Subcutaneous abdominal adipose tissue (tissue), 5 donors: ENCODE measurements at regions not wholly inside any gene's neighbourhood (a gene's known extent, or its start where the extent isn't known, plus 50 kb on each side); places are given as distances from the start of the nearest gene placed in this dataset.

Source experiments
- H3K27ac ChIP-seq: one replicate; pipeline ENCODE4 v1.7.0; 2013; ENCODE audit warnings: low read depth, mild to moderate bottlenecking, inconsistent platforms, low read length, moderate library complexity
- H3K27me3 ChIP-seq, 5 donors: one replicate each; pipeline ENCODE4 v1.7.0; 2013; ENCODE audit warnings: low read length in 5 of 5, inconsistent platforms in 1 of 5; ENCODE audit not compliant: control insufficient read depth in 5 of 5, insufficient read depth in 4 of 5
- H3K36me3 ChIP-seq, 5 donors: one replicate each; pipeline ENCODE4 v1.7.0; 2013; ENCODE audit warnings: low read length in 5 of 5; ENCODE audit not compliant: control insufficient read depth in 5 of 5, insufficient read depth in 5 of 5
- H3K4me1 ChIP-seq, 5 donors: one replicate each; pipeline ENCODE4 v1.7.0; 2013; ENCODE audit warnings: low read length in 5 of 5, mild to moderate bottlenecking in 3 of 5, moderate library complexity in 1 of 5; ENCODE audit not compliant: control insufficient read depth in 5 of 5, insufficient read depth in 5 of 5
- H3K4me3 ChIP-seq, 5 donors: one replicate each; pipeline ENCODE4 v1.7.0; 2013; ENCODE audit warnings: low read length in 5 of 5, low read depth in 1 of 5
- H3K9ac ChIP-seq, 5 donors: one replicate each; pipeline ENCODE4 v1.7.0; 2013; ENCODE audit warnings: low read length in 5 of 5, mild to moderate bottlenecking in 4 of 5, moderate library complexity in 3 of 5
- H3K9me3 ChIP-seq, 5 donors: one replicate each; pipeline ENCODE4 v1.7.0; 2013; ENCODE audit warnings: low read length in 5 of 5; ENCODE audit not compliant: control insufficient read depth in 5 of 5
- donor health status: healthy.
- donor health status: healthy.
- donor health status: healthy.
- donor health status: healthy.
- donor health status: healthy.

- Histone ChIP-seq H3K36me3 (no peaks in the 10 kb centered on the region), H3K27ac (no peak overlapping the region), H3K4me3 (no peak overlapping the region), H3K9me3 (peaks cover 0 to 15% (median 7%) of the 10 kb centered on the region in 5 donors), H3K27me3 (no peaks in the 10 kb centered on the region), H3K9ac (no peak overlapping the region), H3K4me1 (no peaks in the 10 kb centered on the region)
Observed at GRCh38 chr17:52678211-52678610, 519.7 kb upstream of the CA10 start.

GRCh38 chr17:52674686-52675085, 516.2 kb upstream of the CA10 start:
- Histone ChIP-seq H3K27me3 (no peaks in the 10 kb centered on the region), H3K9ac (no peak overlapping the region), H3K27ac (no peak overlapping the region), H3K4me1 (no peaks in the 10 kb centered on the region), H3K4me3 (no peak overlapping the region), H3K9me3 (peaks cover 0 to 15% (median 5%) of the 10 kb centered on the region in 5 donors), H3K36me3 (no peaks in the 10 kb centered on the region)

GRCh38 chr17:52673791-52674190, 515.3 kb upstream of the CA10 start:
- Histone ChIP-seq H3K4me3 (no peak overlapping the region), H3K36me3 (no peaks in the 10 kb centered on the region), H3K4me1 (no peaks in the 10 kb centered on the region), H3K27ac (no peak overlapping the region), H3K27me3 (no peaks in the 10 kb centered on the region), H3K9me3 (peaks cover 0 to 11% (median 5%) of the 10 kb centered on the region in 5 donors), H3K9ac (no peak overlapping the region)

- Histone ChIP-seq H3K27ac (no peak overlapping the region), H3K9me3 (peaks cover 0 to 8% (median 0%) of the 10 kb centered on the region in 5 donors), H3K4me3 (no peak overlapping the region), H3K27me3 (no peaks in the 10 kb centered on the region), H3K4me1 (no peaks in the 10 kb centered on the region), H3K9ac (no peak overlapping the region), H3K36me3 (no peaks in the 10 kb centered on the region)
Observed at GRCh38 chr17:52666264-52666663, 507.8 kb upstream of the CA10 start.

GRCh38 chr17:52660692-52661091, 502.2 kb upstream of the CA10 start:
- H3K4me3 ChIP-seq, result no peak overlapping the region
- H3K9ac ChIP-seq, result no peak overlapping the region
- H3K9me3 ChIP-seq, result no peaks in the 10 kb centered on the region
- no peaks in the 10 kb centered on the region for H3K27me3 ChIP-seq
- peaks cover 0 to 4% (median 2%) of the 10 kb centered on the region in 5 donors for H3K4me1 ChIP-seq
- H3K36me3 ChIP-seq, result no peaks in the 10 kb centered on the region
- no peak overlapping the region for H3K27ac ChIP-seq

GRCh38 chr17:52653014-52653413, 494.5 kb upstream of the CA10 start:
- H3K27ac ChIP-seq, result no peak overlapping the region
- no peak overlapping the region for H3K9ac ChIP-seq
- H3K27me3 ChIP-seq, result no peaks in the 10 kb centered on the region
- H3K36me3 ChIP-seq, result no peaks in the 10 kb centered on the region
- H3K9me3 ChIP-seq, result no peaks in the 10 kb centered on the region
- H3K4me3 ChIP-seq, result no peak overlapping the region
- no peaks in the 10 kb centered on the region for H3K4me1 ChIP-seq

GRCh38 chr17:52648995-52649394, 490.5 kb upstream of the CA10 start:
- Histone ChIP-seq H3K36me3 (no peaks in the 10 kb centered on the region), H3K4me3 (no peak overlapping the region), H3K27ac (no peak overlapping the region), H3K4me1 (no peaks in the 10 kb centered on the region), H3K27me3 (no peaks in the 10 kb centered on the region), H3K9ac (no peak overlapping the region), H3K9me3 (no peaks in the 10 kb centered on the region)

- H3K9ac ChIP-seq, result no peak overlapping the region
- H3K27ac ChIP-seq, result no peak overlapping the region
- H3K4me1 ChIP-seq, result no peaks in the 10 kb centered on the region
- no peaks in the 10 kb centered on the region for H3K27me3 ChIP-seq
- H3K36me3 ChIP-seq, result no peaks in the 10 kb centered on the region
- H3K9me3 ChIP-seq, result no peaks in the 10 kb centered on the region
- no peak overlapping the region for H3K4me3 ChIP-seq
Observed at GRCh38 chr17:52647411-52647810, 488.9 kb upstream of the CA10 start.

- Histone ChIP-seq H3K4me3 (no peak overlapping the region), H3K9me3 (no peaks in the 10 kb centered on the region), H3K27me3 (no peaks in the 10 kb centered on the region), H3K4me1 (no peaks in the 10 kb centered on the region), H3K9ac (no peak overlapping the region), H3K36me3 (no peaks in the 10 kb centered on the region), H3K27ac (no peak overlapping the region)
Observed at GRCh38 chr17:52636443-52636842, 477.9 kb upstream of the CA10 start.

- no peak overlapping the region for H3K9ac ChIP-seq
- no peak overlapping the region for H3K4me3 ChIP-seq
- H3K9me3 ChIP-seq, result no peaks in the 10 kb centered on the region
- no peaks in the 10 kb centered on the region for H3K27me3 ChIP-seq
- H3K36me3 ChIP-seq, result no peaks in the 10 kb centered on the region
- H3K27ac ChIP-seq, result no peak overlapping the region
- H3K4me1 ChIP-seq, result no peaks in the 10 kb centered on the region
Observed at GRCh38 chr17:52606590-52606989, 448.1 kb upstream of the CA10 start.

GRCh38 chr17:52606098-52606497, 447.6 kb upstream of the CA10 start:
- no peaks in the 10 kb centered on the region for H3K9me3 ChIP-seq
- H3K27ac ChIP-seq, result no peak overlapping the region
- H3K4me3 ChIP-seq, result no peak overlapping the region
- H3K27me3 ChIP-seq, result no peaks in the 10 kb centered on the region
- H3K36me3 ChIP-seq, result no peaks in the 10 kb centered on the region
- no peaks in the 10 kb centered on the region for H3K4me1 ChIP-seq
- H3K9ac ChIP-seq, result no peak overlapping the region
